HEK293T (cell line): ENCODE measurements at regions not wholly inside any gene's neighbourhood (a gene's known extent, or its start where the extent isn't known, plus 50 kb on each side); places are given as distances from the start of the nearest gene placed in this dataset.

Experiments
- ARNT ChIP-seq: fragments of 450-650 bp; IDR thresholded peaks from 2 replicates; pipeline ENCODE4 v1.6.1; 2017; ENCODE audit warnings: mild to moderate bottlenecking
- BHLHE40 ChIP-seq: fragments of 450-650 bp; IDR thresholded peaks from 2 replicates; pipeline ENCODE4 v1.6.1; 2016; ENCODE audit warnings: mild to moderate bottlenecking, moderate library complexity, borderline replicate concordance
- FOXA1 ChIP-seq: fragments of 450-650 bp; IDR thresholded peaks from 2 replicates; pipeline ENCODE4 v1.6.1; 2016; ENCODE audit warnings: mild to moderate bottlenecking
- FOXK2 ChIP-seq: fragments of 450-650 bp; IDR thresholded peaks from 2 replicates; pipeline ENCODE4 v1.6.1; 2016; ENCODE audit warnings: mild to moderate bottlenecking
- HDGF ChIP-seq: fragments of 450-650 bp; IDR thresholded peaks from 2 replicates; pipeline ENCODE4 v1.6.1; 2017; ENCODE audit warnings: antibody characterized with exemption, borderline replicate concordance
- NFRKB ChIP-seq: fragments of 450-650 bp; IDR thresholded peaks from 2 replicates; pipeline ENCODE4 v1.6.1; 2016; ENCODE audit warnings: mild to moderate bottlenecking, moderate library complexity
- PKNOX1 ChIP-seq: fragments of 450-650 bp; IDR thresholded peaks from 2 replicates; pipeline ENCODE4 v1.6.1; 2016
- SUZ12 ChIP-seq: fragments of 450-650 bp; IDR thresholded peaks from 2 replicates; pipeline ENCODE4 v1.6.1; 2016; ENCODE audit warnings: mild to moderate bottlenecking

- no peak for TF ChIP-seq BHLHE40
- no peak for TF ChIP-seq PKNOX1
- TF ChIP-seq FOXK2 = no peak
- no peak for TF ChIP-seq ARNT
- TF ChIP-seq NFRKB = no peak
- TF ChIP-seq FOXA1 = no peak
- TF ChIP-seq HDGF = no peak
- TF ChIP-seq SUZ12 = no peak
Measured at GRCh38 chr14:46399049-46399448, 252.5 kb downstream of the RPL10L start.
